ENCODE measurements at regions not wholly inside any gene's neighbourhood (a gene's known extent, or its start where the extent isn't known, plus 50 kb on each side); places are given as distances from the start of the nearest gene placed in this dataset.

DNA sequence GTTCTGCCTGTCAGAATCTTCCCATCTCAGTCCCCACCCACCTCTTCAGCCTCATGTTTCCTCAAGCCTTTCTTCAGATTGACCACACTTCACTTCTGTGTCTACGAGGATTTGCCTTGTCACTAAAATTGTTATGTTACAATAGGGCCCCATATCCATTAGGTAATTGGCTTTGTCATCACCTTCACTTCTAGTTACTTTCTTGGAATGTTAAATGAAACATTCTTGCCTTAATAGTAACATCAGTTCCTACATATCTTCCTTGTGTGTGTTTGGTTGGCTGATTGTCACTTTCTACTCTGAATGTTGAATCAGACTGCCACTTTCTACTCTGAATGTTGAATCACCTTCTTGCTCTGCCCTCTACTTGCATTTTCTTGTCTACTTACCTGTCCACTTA, 599.9 kb upstream of the NXPH2 start:
- Histone ChIP-seq H3K9me1 (ENCODE audit: control insufficient read depth, insufficient read depth, low read length) (no peaks in the 10 kb centered on the region), H3K4me3 (no peak overlapping the region), H2AFZ (ENCODE audit: low read depth, low read length) (no peak overlapping the region), H3K27ac (ENCODE audit: extremely low read depth, low read depth, low read length) (no peak overlapping the region), H3K4me1 (replicated peaks in 1 of 2; ENCODE audit: control insufficient read depth in 2 of 2, insufficient read depth in 2 of 2, low read length in 2 of 2) (no peaks in the 10 kb centered on the region), H3K36me3 (ENCODE audit: control insufficient read depth, insufficient read depth, low read length) (no peaks in the 10 kb centered on the region), H3K9ac (ENCODE audit: insufficient read depth in 1 of 2, low read depth in 2 of 2, low read length in 2 of 2) (no peak overlapping the region), H3K9me3 (replicated peaks; ENCODE audit: control insufficient read depth, insufficient read depth, low read depth, low read length) (no peaks in the 10 kb centered on the region), H3K4me2 (ENCODE audit: insufficient read depth, low read length) (no peak overlapping the region), H3K79me2 (ENCODE audit: control insufficient read depth, insufficient read depth, low read length) (no peaks in the 10 kb centered on the region), H3K27me3 (ENCODE audit: control insufficient read depth in 2 of 2, insufficient read depth in 2 of 2, low read length in 2 of 2) (no peaks in the 10 kb centered on the region), H4K20me1 (replicated peaks; ENCODE audit: control insufficient read depth, insufficient read depth, low read length) (no peaks in the 10 kb centered on the region)
- ATAC-seq: no peak
- 0% methylated on average over 1 of the region's 1 CpG for WGBS (ENCODE audit: insufficient coverage, low coverage, missing lambda C conversion rate)
- TF ChIP-seq RAD21 (CRISPR knock-in tag; conservative IDR thresholded peaks at IDR 0.05 in 1 of 2, IDR thresholded peaks at IDR 0.05 in 1 of 2) (no peak), CBX5 (IDR thresholded peaks at IDR 0.05; ENCODE audit: borderline replicate concordance, low read depth) (no peak), ZNF12 (CRISPR knock-in tag; IDR thresholded peaks at IDR 0.05) (no peak), MEF2D (tag; conservative IDR thresholded peaks at IDR 0.05; ENCODE audit: low read depth) (no peak), PHF8 (IDR thresholded peaks at IDR 0.05; ENCODE audit: borderline replicate concordance, low read length) (no peak), SRSF9 (IDR thresholded peaks at IDR 0.05; ENCODE audit: borderline replicate concordance, low read depth, low read length) (no peak), ZNF445 (CRISPR knock-in tag; IDR thresholded peaks at IDR 0.05; ENCODE audit: low read depth) (no peak), ZNF23 (CRISPR knock-in tag; IDR thresholded peaks at IDR 0.05) (no peak), CREBBP (IDR thresholded peaks at IDR 0.05; ENCODE audit: low read depth, low read length) (no peak), CBFB (CRISPR knock-in tag; IDR thresholded peaks at IDR 0.05) (no peak), ZNF41 (CRISPR knock-in tag; conservative IDR thresholded peaks at IDR 0.05) (no peak), ETV6 (IDR thresholded peaks at IDR 0.05; ENCODE audit: borderline replicate concordance in 1 of 2, low read depth in 2 of 2, low read length in 1 of 2) (no peak), ETV6 (CRISPR knock-in tag; IDR thresholded peaks at IDR 0.05; ENCODE audit: borderline replicate concordance) (no peak), ZZZ3 (IDR thresholded peaks at IDR 0.05) (no peak), TBP (optimal IDR thresholded peaks at IDR 0.05; ENCODE audit: low read depth, low read length) (no peak), EP400 (IDR thresholded peaks at IDR 0.05) (no peak), ZKSCAN3 (CRISPR knock-in tag; IDR thresholded peaks at IDR 0.05) (no peak), PCBP1 (IDR thresholded peaks at IDR 0.05; ENCODE audit: low read depth, low read length, poor library complexity, severe bottlenecking) (no peak), MCM3 (IDR thresholded peaks at IDR 0.05) (no peak), HMGN3 (IDR thresholded peaks at IDR 0.05; ENCODE audit: borderline replicate concordance, extremely low read depth, insufficient read length, low read depth, low read length) (no peak)
- in situ Hi-C loops (cut with MboI): no loop called here
- no TSS peak for BruUV-seq (replicated peaks)
- ChIA-PET POLR2A (no interaction called here), CTCF (ENCODE audit: low intra/inter-chr PET ratio) (no interaction called here)
- intact Hi-C loops (cut with micrococcal nuclease): no loop called here
- FAIRE-seq: no peak
- no peak for DNase-seq (ENCODE audit: extremely low read depth in 1 of 4, low spot score in 3 of 4)
